NCI-H748 (cell line): ENCODE measurements at regions not wholly inside any gene's neighbourhood (a gene's known extent, or its start where the extent isn't known, plus 50 kb on each side); places are given as distances from the start of the nearest gene placed in this dataset.
A peak's percentile ranks its signal among the peaks of the same experiment; 100 is the strongest.

Experiments
- DNase-seq: peaks from one replicate; lab custom pipeline; 2025; ENCODE audit not compliant: unreplicated experiment; lab: John Stamatoyannopoulos, UW

DNA sequence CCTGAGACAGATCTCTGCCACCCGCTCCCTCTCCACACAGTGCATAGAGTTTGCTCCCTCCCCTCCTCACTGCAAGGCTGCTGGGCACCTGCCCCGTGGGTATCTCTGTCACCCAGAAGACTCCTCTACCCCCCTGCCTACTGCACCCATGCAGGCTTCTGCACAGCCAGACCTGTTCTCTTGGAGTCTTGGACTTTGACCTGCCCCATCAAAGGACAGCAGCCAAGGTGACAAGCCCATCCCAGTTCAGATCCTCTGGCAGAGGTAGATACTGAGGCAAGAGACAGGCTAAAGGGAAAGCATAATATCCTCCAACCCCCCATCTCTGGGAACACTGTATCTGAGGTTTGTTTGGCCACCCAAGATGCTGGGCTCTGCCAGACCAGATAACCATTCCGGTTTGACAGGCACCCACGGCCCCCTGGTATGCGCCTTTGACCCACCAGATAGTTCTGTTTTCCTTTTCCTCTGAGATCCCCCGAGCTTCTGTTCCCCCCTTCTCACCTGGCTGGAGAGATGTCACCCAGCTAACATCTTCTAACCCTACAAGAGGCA lies 239.6 kb downstream of the SOX9 start:
- no peak for DNase-seq

DNA sequence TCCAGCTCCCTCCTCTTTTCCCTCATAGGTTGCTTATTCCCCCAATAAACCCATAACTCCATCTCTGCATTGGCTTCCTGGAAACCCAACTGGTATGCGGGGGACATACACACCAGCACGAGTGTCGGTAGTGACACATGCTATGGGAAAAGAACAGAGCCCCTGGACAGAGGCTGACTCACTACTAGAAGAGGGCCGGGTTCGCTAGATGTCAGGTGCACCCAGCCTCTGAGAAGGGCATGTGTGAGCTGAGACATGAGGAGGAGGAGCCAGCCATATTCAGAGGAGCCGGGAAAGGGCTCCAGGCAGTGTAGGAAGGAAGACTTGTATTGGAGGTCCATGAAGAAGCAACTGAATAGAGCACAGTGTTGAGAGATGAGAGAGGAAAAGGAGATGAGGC lies 241.1 kb downstream of the SOX9 start:
- no peak for DNase-seq

DNA sequence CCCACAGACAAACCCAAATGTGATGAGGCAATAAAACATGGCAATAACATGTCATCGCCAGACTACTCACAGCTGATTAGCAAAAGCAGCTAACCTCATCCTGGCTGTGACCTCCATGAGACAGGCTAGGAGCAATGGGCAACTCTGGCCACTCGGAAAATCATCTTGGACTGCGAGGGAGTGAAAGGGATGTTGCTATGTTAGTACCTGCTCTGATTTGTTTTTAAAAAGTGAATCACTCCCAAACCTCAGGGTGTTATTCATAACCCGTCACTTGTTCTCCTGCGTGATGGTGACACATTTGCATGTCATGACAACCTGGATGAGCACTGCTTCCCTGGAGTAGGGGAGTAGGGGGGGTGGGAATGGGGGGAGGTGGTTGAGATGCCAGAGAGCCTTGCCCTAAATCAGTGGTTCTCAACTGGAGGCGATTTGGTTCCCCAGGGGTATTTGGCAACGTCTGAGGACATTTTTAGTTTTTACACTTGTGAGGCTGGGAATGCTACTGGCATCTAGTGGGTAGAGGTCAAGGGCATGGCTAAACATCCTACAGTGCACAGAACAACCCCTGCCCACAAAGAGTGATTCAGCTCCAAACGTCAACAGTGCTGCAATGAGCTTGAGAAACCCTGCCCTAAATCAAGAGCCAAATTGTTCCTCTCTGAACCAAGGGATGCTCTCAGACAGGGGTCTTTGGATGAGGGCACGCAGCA lies 241.7 kb downstream of the SOX9 start:
- no peak for DNase-seq

DNA sequence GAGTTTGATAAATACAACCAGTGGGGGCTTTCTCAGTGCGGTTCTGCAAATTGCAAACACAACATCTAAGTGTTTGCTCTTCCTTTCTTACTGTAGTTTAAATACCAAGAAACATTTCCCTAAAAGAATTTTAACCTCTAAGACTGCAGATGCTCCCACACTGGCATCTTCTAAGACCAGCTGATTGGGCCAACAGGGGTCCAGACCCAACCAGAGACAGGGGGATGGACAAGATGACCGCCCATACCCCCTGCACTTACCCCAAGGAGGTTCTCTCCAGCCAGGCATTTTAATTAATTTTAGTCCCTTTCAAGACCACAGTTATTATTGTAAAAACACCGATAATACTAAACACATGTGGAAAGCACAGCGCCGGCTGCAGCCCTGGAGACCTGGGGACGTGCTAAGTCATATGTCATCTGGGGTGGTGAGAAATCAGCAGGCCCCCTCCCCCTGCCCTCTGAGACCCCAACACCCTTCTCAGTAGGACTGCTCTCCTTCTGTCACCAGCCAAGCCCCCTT lies 242.3 kb downstream of the SOX9 start:
- DNase-seq: no peak

DNA sequence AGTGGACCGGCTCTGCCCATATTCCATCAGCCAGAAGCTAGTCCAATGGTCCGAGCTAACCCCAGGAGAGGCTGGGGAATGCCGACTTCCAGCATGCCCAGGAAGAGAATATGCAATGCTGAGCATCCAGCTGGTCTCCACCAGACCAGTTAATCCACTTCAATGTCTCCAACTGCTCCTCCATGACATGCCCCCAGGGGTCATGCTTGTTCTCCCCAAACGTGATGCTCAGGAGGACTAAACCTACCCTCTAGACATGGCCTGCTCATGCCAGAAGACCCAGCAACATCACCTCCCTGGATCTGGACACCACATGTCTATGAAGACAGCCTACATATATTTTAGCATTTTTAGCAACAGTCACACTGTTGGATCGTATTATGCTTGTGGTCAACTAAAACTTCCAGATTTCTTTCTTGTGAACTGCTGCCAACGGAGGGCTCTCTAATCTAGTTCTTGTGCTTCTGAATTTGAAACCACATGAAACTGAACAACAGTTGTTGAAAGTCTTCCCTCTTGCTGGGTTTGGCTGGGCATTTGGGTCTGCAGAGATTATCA lies 245.1 kb downstream of the SOX9 start:
- no peak for DNase-seq

- no peak for DNase-seq
Measured at GRCh38 chr17:72366626-72367025, 245.8 kb downstream of the SOX9 start.

- DNase-seq: no peak
Measured at GRCh38 chr17:72368191-72368590, 247.4 kb downstream of the SOX9 start.

DNA sequence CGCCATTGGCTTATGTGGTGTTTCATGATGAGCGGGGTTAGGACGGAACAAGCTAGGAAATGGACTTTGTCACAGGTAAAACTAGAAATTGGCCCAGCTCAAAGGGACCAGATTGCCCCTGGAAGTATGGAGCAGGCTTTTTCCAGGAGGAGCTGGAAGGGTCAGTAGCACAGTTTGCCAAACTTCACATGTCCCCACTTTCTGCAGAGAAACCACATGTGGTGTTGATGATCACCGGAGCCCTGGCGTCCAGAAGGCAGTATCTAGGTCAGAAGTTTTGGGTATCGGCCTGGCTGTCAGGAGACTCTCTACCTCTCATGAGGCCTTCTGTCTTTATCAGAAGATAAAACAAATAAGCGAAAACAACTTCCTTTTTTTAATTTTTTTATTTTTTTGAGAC lies 248.5 kb downstream of the SOX9 start:
- no peak for DNase-seq

- no peak for DNase-seq
Measured at GRCh38 chr17:72370819-72371218, 250.0 kb downstream of the SOX9 start.

- DNase-seq: no peak
Measured at GRCh38 chr17:72372185-72372584, 251.4 kb downstream of the SOX9 start.

DNA sequence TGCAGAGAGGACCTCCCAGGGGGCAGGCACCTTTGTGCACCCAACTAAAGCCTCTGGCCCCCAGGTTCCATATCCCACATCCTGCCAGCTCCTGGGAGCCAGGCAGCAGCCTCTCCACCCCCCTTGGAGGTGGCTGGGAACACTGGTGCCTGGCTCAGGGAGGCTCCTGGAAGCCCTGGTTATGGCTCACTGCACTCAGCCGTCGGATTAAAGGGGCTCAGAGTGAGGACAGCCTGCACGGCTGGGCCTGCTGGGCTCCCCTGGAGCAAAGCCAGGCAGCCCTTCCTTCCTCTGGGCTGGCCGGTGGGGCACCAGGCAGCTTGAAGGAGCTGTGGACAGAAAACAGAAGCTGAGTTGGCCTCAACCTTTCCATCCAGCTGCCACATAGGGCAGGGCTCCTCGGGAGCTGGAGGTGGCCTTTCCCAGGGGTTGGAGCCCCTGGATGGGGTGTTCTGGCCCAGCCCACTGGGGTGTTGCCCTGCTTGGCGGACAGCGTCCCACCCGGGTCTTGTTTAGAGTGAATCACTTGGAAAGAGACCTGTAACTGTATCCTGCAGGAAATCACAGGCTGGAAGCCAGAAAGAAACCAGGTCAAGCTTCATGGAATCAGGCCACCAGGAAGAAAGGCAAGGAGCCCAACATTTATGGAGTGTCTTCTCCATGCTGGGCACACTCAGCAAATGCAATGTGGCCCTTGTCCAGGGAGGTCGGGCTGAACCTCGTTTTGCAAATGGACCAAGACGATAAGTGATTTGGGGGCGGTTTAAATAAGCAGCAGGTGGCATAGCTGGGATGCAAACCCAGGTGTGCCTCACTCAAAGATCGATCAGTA lies 253.3 kb downstream of the SOX9 start:
- no peak for DNase-seq

DNA sequence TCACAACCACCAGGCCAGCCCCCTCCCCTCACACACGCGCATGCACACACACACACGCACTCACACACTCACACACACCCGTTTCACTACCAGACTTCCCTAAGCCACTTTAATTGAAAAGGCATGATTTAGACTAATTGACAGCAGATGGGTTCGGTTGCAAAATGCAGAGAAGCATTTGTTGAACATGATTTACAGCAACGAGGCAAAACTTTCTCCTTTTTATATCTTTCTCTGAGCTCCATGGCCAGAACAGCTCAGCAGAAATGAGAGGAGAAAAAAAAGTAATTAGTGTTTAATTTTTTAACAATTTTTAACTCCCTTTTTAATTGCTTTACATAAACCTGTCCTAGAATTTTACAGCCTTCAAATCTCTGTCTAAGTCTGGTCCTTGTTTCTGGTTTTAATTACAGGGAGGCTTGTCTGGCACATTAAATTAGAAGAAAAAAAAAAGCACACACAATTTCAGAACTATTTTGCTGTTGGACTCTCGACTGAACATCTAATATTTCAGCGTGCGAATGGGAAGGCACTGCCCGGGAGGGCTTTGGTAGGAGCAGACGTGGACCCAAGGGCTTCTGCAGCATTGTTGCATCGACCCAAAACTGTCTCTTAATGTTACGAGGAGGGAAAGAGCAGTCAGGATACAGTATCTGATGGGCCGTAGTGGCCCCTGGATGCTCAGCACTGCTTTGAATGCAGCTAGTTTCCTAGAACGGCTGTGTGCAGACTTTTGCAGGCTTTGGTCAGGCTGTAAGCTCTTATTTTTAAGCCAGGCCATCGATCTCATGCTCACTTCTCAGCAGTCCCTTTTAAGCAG lies 255.9 kb downstream of the SOX9 start:
- DNase-seq: peak; percentile 25

GRCh38 chr17:72378414-72379390 lies 257.9 kb downstream of the SOX9 start:
- DNase-seq: no peak

GRCh38 chr17:72379516-72379915 lies 258.7 kb downstream of the SOX9 start:
- no peak for DNase-seq

- no peak for DNase-seq
Measured at GRCh38 chr17:72380120-72380519, 259.3 kb downstream of the SOX9 start.

- DNase-seq: no peak
Measured at GRCh38 chr17:72380737-72381136, 259.9 kb downstream of the SOX9 start.

- DNase-seq: peak; percentile 93
Measured at GRCh38 chr17:72381597-72382397, 261.0 kb downstream of the SOX9 start.

- peak; percentile 57 for DNase-seq
Measured at GRCh38 chr17:72382971-72383722, 262.3 kb downstream of the SOX9 start.
